Spinal cord (tissue), 9 donors: ENCODE measurements at regions not wholly inside any gene's neighbourhood (a gene's known extent, or its start where the extent isn't known, plus 50 kb on each side); places are given as distances from the start of the nearest gene placed in this dataset.

Experiments used
- DNase-seq, 6 donors: peaks; one replicate each; pipeline versions ENCODE4 v3.0.0 to v3.0.0-alpha.2; 2013 to 2015; ENCODE audit warnings: low spot score in 6 of 6, low read depth in 4 of 6
- H3K27ac ChIP-seq: one replicate; pipeline ENCODE4 v1.5.1; 2013; ENCODE audit warnings: low read depth, low read length, control low read depth
- H3K27me3 ChIP-seq: one replicate; pipeline ENCODE4 v1.6.1; 2013; ENCODE audit warnings: low read length; ENCODE audit not compliant: control insufficient read depth, insufficient read depth
- H3K36me3 ChIP-seq: one replicate; pipeline ENCODE4 v1.6.1; 2013; ENCODE audit warnings: low read length; ENCODE audit not compliant: control insufficient read depth, insufficient read depth
- H3K4me1 ChIP-seq: one replicate; pipeline ENCODE4 v1.6.1; 2013; ENCODE audit warnings: low read length; ENCODE audit not compliant: control insufficient read depth, insufficient read depth
- H3K4me3 ChIP-seq: one replicate; pipeline ENCODE4 v1.5.1; 2013; ENCODE audit warnings: low read depth, low read length, control low read depth
- H3K9me3 ChIP-seq: one replicate; pipeline ENCODE4 v1.6.1; 2013; ENCODE audit warnings: low read length; ENCODE audit not compliant: control insufficient read depth, insufficient read depth
- WGBS: methylation state at CpG from one replicate; pipeline ENCODE4 v1.1.5; 2013; ENCODE audit warnings: missing lambda C conversion rate; ENCODE audit not compliant: insufficient coverage; 5-methylcytosine and 5-hydroxymethylcytosine counted together
- donor health status: healthy.

- Histone ChIP-seq H3K9me3 (peaks cover 3% of the 10 kb centered on the region), H3K4me1 (no peaks in the 10 kb centered on the region), H3K27ac (no peak overlapping the region), H3K27me3 (no peaks in the 10 kb centered on the region), H3K36me3 (no peaks in the 10 kb centered on the region), H3K4me3 (no peak overlapping the region)
- WGBS = no CpG with 5 or more reads among the region's 4 CpGs
- DNase-seq = no peak
These were observed 140.1 kb upstream of the INHBA start for GRCh38 chr7:41842956-41843355.

GRCh38 chr7:41837916-41838315, 135.0 kb upstream of the INHBA start:
- peaks cover 1% of the 10 kb centered on the region for H3K9me3 ChIP-seq
- no peak for DNase-seq
- H3K27me3 ChIP-seq = no peaks in the 10 kb centered on the region
- no peaks in the 10 kb centered on the region for H3K36me3 ChIP-seq
- H3K27ac ChIP-seq = no peak overlapping the region
- H3K4me3 ChIP-seq = no peak overlapping the region
- H3K4me1 ChIP-seq = peaks cover 8% of the 10 kb centered on the region
- WGBS = no CpG with 5 or more reads among the region's 1 CpG

GRCh38 chr7:41835976-41836530, 133.2 kb upstream of the INHBA start:
- H3K27me3 ChIP-seq = no peaks in the 10 kb centered on the region
- peak in 2 of 6 donors; percentile 2 to 7 for DNase-seq
- peaks cover 3% of the 10 kb centered on the region for H3K9me3 ChIP-seq
- H3K36me3 ChIP-seq = no peaks in the 10 kb centered on the region
- peaks cover 8% of the 10 kb centered on the region for H3K4me1 ChIP-seq
- H3K4me3 ChIP-seq = no peak overlapping the region
- WGBS = 63% methylated on average over 2 of the region's 4 CpGs
- no peak overlapping the region for H3K27ac ChIP-seq

- Histone ChIP-seq H3K4me1 (peaks cover 8% of the 10 kb centered on the region), H3K27me3 (no peaks in the 10 kb centered on the region), H3K9me3 (peaks cover 2% of the 10 kb centered on the region), H3K27ac (no peak overlapping the region), H3K36me3 (no peaks in the 10 kb centered on the region), H3K4me3 (no peak overlapping the region)
- peak in 2 of 6 donors; percentile 3 to 14 for DNase-seq
- 50% methylated on average over 7 of the region's 8 CpGs for WGBS
These were observed 132.2 kb upstream of the INHBA start for GRCh38 chr7:41834805-41835694.

GRCh38 chr7:41832941-41833340, 130.1 kb upstream of the INHBA start:
- 54% methylated on average over 4 of the region's 4 CpGs for WGBS
- Histone ChIP-seq H3K27ac (no peak overlapping the region), H3K27me3 (no peaks in the 10 kb centered on the region), H3K4me3 (no peak overlapping the region), H3K9me3 (peaks cover 2% of the 10 kb centered on the region), H3K36me3 (no peaks in the 10 kb centered on the region), H3K4me1 (peaks cover 8% of the 10 kb centered on the region)
- DNase-seq = no peak

GRCh38 chr7:41830271-41830670, 127.4 kb upstream of the INHBA start:
- no peaks in the 10 kb centered on the region for H3K27me3 ChIP-seq
- DNase-seq = no peak
- peaks cover 2% of the 10 kb centered on the region for H3K9me3 ChIP-seq
- no peak overlapping the region for H3K27ac ChIP-seq
- no peaks in the 10 kb centered on the region for H3K36me3 ChIP-seq
- no CpG with 5 or more reads among the region's 2 CpGs for WGBS
- H3K4me3 ChIP-seq = no peak overlapping the region
- peaks cover 4% of the 10 kb centered on the region for H3K4me1 ChIP-seq

- Histone ChIP-seq H3K4me3 (no peak overlapping the region), H3K36me3 (no peaks in the 10 kb centered on the region), H3K27me3 (no peaks in the 10 kb centered on the region), H3K9me3 (peaks cover 2% of the 10 kb centered on the region), H3K27ac (no peak overlapping the region), H3K4me1 (no peaks in the 10 kb centered on the region)
- WGBS = 88% methylated on average over 2 of the region's 4 CpGs
- DNase-seq = no peak
These were observed 126.0 kb upstream of the INHBA start for GRCh38 chr7:41828911-41829310.

GRCh38 chr7:41826641-41827040, 123.8 kb upstream of the INHBA start:
- no peak for DNase-seq
- Histone ChIP-seq H3K4me3 (no peak overlapping the region), H3K9me3 (no peaks in the 10 kb centered on the region), H3K36me3 (no peaks in the 10 kb centered on the region), H3K27me3 (no peaks in the 10 kb centered on the region), H3K27ac (no peak overlapping the region), H3K4me1 (no peaks in the 10 kb centered on the region)
- WGBS = 100% methylated on average over 1 of the region's 1 CpG

- no peaks in the 10 kb centered on the region for H3K9me3 ChIP-seq
- no peaks in the 10 kb centered on the region for H3K27me3 ChIP-seq
- no peak overlapping the region for H3K27ac ChIP-seq
- WGBS = 87% methylated on average over 2 of the region's 4 CpGs
- no peak for DNase-seq
- no peaks in the 10 kb centered on the region for H3K4me1 ChIP-seq
- no peaks in the 10 kb centered on the region for H3K36me3 ChIP-seq
- H3K4me3 ChIP-seq = no peak overlapping the region
These were observed 123.1 kb upstream of the INHBA start for GRCh38 chr7:41825927-41826480.
